Motor neuron (in vitro differentiated cells): ENCODE measurements at regions not wholly inside any gene's neighbourhood (a gene's known extent, or its start where the extent isn't known, plus 50 kb on each side); places are given as distances from the start of the nearest gene placed in this dataset.
"Not testable (repeated sequence)": the region's sequence is repeated elsewhere in the genome, so short reads cannot be mapped to it uniquely, and the experiment has no call there.

Experiments
- ATAC-seq, 8 experiments: fragments of 200-7000 bp; cut with Tn5 transposase; replicated peaks in 6 of 8; 2 replicates each; pipeline ENCODE4 v1.8.0; 2021; ENCODE audit warnings: mild to moderate bottlenecking in 8 of 8, moderate library complexity in 8 of 8
- H3K27ac ChIP-seq, 2 donors: fragments of 250-450 bp; sonication (Bioruptor Pico); 2 replicates each; pipeline ENCODE4 v1.9.0; 2021; ENCODE audit warnings: antibody characterized with exemption in 2 of 2, mild to moderate bottlenecking in 2 of 2, moderate library complexity in 1 of 2
- H3K4me1 ChIP-seq, 2 donors: fragments of 250-450 bp; sonication (Bioruptor Pico); replicated peaks in 1 of 2; 2 replicates each; pipeline ENCODE4 v1.6.1; 2021; ENCODE audit warnings: antibody characterized with exemption in 2 of 2, mild to moderate bottlenecking in 2 of 2, moderate library complexity in 1 of 2
- H3K4me3 ChIP-seq, 5 donors: fragments of 250-450 bp; sonication (Bioruptor Pico); 2 replicates each; pipeline ENCODE4 v1.9.0; 2021; ENCODE audit warnings: antibody characterized with exemption in 5 of 5, mild to moderate bottlenecking in 5 of 5, moderate library complexity in 4 of 5
- WGBS, 10 experiments: fragments of 450-650 bp; shearing (Covaris generic); methylation state at CpG; one replicate each; pipeline ENCODE4 v1.0.0; 2022; 5-methylcytosine and 5-hydroxymethylcytosine counted together
- in situ Hi-C, 9 experiments: fragments of 400-800 bp; cut with MboI; loops; one replicate each; pipeline ENCODE4 v1.15.0; 2021; ENCODE audit warnings: low sequenced_read_pairs in 9 of 9, low pct_unique_long_range_greater_than_20kb in 2 of 9; ENCODE audit not compliant: unreplicated experiment in 9 of 9

DNA sequence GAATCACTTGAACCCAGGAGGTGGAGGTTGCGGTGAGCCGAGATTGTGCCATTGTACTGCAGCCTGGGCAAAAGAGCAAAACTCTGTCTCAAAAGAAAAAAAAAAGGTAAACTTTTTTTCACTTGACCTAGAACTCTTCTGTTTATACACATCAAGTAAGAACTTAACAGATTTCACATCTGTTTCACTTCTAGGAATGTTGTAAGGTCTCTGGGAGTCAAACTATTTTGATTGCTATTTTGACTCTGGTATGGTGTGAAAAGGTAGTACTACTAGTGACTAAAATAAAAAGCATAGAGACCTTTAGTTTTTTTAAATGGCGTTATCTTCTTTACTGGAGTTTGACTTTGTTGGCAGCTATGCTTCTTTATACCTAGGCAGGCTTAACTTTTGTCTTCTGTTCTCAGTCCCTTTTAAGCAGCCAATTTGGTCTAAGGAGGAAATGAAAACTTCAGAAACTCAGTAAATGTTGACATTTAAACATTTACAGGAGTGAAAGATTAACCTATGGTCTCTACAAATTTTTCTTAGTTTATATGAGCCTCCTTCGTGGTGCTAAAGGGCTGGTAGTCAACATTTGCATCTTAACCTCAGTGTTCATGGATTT lies 84.7 kb downstream of the METTL2B start:
- ATAC-seq, H3K27ac ChIP-seq, H3K4me1 ChIP-seq, in situ Hi-C loops, H3K4me3 ChIP-seq: not testable (repeated sequence)
- 86 to 100% (median 92%) methylated on average over 1 to 3 of the region's 4 CpGs; no CpG with 5 or more reads in 3 of the 10 experiments for WGBS, 10 experiments

DNA sequence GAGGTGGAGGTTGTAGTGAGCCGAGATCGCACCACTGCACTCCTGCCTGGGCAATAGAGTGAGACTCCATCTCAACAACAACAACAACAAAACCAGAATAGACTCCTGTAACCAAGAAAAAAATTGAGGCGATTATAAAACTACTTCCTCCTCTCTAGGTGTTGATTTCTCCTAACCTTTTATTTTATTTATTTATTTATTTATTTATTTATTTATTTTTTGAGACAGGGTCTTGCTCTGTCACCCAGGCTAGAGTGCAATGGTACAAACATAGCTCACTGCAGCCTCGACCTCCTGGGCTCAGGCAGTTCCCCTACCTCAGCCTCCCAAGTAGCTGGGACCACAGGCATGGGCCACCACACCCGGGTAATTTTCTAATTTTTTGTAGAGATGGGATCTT lies 86.2 kb downstream of the METTL2B start:
- H3K27ac ChIP-seq, H3K4me3 ChIP-seq, H3K4me1 ChIP-seq, ATAC-seq, in situ Hi-C loops: not testable (repeated sequence)
- 80 to 100% (median 100%) methylated on average over 1 of the region's 5 CpGs; no CpG with 5 or more reads in 7 of the 10 experiments for WGBS, 10 experiments

GRCh38 chr7:128564123-128564700 lies 87.7 kb downstream of the METTL2B start:
- WGBS, 10 experiments: 100% methylated on average over 1 of the region's 2 CpGs; no CpG with 5 or more reads in 9 of the 10 experiments

GRCh38 chr7:128564932-128565864 lies 88.7 kb downstream of the METTL2B start:
- in situ Hi-C loops, H3K4me3 ChIP-seq, H3K4me1 ChIP-seq, H3K27ac ChIP-seq: not testable (repeated sequence)
- WGBS, 10 experiments: 50 to 100% (median 97%) methylated on average over 1 to 3 of the region's 4 CpGs; no CpG with 5 or more reads in 2 of the 10 experiments
- peak in 2 of 8 experiments; percentile 34 to 47 for ATAC-seq

More at GRCh38 chr7:128564123-128564700, 87.7 kb downstream of the METTL2B start:
- H3K27ac ChIP-seq, ATAC-seq, H3K4me1 ChIP-seq, H3K4me3 ChIP-seq, in situ Hi-C loops: not testable (repeated sequence)

DNA sequence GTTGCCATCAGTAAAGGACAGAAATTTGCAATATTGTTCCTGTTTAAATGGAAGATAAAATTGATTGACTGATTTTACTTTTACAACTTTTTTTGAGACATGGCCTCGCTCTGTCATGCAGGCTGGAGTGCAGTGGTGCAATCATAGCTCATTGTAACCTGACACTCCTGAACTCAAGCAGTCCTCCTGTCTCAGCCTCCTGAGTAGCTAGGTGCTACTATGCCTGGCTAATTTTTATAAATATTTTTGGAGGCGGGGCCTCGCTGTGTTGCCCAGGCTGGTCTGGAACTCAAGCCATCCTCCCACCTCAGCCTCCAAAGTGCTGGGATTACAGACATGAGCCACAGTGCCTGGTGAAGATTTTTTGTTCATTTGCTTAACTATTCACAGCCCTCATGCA lies 96.8 kb upstream of the GARIN1A start:
- in situ Hi-C loops, H3K4me3 ChIP-seq, H3K4me1 ChIP-seq, H3K27ac ChIP-seq: not testable (repeated sequence)
- ATAC-seq: peak in 2 of 8 experiments; percentile 44 to 66
- WGBS, 10 experiments: 100% methylated on average over 2 of the region's 3 CpGs; no CpG with 5 or more reads in 9 of the 10 experiments

DNA sequence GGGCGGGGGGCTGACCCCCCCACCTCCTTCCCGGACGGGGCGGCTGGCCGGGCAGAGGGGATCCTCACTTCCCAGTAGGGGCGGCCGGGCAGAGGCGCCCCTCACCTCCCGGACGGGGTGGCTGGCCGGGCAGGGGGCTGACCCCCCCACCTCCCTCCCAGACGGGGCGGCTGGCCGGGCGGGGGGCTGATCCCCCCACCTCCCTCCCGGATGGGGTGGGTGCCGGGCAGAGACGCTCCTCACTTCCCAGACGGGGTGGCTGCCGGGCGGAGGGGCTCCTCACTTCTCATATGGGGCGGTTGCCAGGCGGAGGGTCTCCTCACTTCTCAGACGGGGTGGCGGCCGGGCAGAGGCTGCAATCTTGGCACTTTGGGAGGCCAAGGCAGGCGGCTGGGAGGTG lies 95.1 kb upstream of the GARIN1A start:
- H3K4me3 ChIP-seq, ATAC-seq, in situ Hi-C loops, H3K27ac ChIP-seq, H3K4me1 ChIP-seq: not testable (repeated sequence)
- WGBS, 10 experiments: no CpG with 5 or more reads among the region's 27 CpGs

DNA sequence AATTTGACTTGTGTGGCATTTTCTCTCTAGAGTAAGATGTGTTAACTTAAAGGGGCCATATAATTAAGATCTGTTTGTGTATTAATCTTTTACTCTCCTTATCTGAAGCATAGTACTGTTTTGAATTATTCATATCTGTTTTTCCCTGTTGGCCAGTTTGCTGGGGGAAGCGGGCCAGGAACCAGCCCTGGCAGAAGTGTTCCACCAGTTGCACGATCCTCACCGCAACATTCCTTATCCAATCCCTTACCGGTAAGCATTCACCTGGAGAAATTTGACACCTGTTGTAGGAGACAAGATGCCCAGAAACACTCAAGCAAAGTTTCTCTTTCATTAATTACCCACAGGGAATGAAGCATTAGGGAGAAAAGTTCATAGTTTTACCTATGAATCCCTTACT lies 92.2 kb upstream of the GARIN1A start:
- H3K27ac ChIP-seq, H3K4me3 ChIP-seq, ATAC-seq, H3K4me1 ChIP-seq, in situ Hi-C loops: not testable (repeated sequence)
- WGBS, 10 experiments: no CpG with 5 or more reads among the region's 4 CpGs

DNA sequence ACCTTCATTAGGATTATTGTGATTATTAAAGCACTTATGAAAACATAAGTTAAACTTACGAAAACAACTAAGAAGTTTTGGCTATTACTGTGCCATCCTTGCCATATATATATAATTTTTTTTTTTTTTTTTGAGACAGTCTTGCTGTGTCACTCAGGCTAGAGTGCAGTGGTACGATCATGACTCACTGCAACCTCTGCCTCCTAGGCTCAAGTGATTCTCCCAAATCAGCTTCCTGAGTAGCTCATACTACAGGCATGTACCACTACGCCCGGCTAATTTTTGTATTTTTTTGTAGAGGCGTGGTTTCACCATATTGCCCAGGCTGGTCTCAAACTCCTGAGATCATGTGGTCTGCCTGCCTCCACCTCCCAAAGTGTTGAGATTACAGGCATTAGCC lies 91.0 kb upstream of the GARIN1A start:
- peak in 2 of 8 experiments; percentile 63 to 71 for ATAC-seq
- in situ Hi-C loops, H3K4me3 ChIP-seq, H3K4me1 ChIP-seq, H3K27ac ChIP-seq: not testable (repeated sequence)
- WGBS, 10 experiments: 100% methylated on average over 1 to 3 of the region's 5 CpGs; no CpG with 5 or more reads in 7 of the 10 experiments

DNA sequence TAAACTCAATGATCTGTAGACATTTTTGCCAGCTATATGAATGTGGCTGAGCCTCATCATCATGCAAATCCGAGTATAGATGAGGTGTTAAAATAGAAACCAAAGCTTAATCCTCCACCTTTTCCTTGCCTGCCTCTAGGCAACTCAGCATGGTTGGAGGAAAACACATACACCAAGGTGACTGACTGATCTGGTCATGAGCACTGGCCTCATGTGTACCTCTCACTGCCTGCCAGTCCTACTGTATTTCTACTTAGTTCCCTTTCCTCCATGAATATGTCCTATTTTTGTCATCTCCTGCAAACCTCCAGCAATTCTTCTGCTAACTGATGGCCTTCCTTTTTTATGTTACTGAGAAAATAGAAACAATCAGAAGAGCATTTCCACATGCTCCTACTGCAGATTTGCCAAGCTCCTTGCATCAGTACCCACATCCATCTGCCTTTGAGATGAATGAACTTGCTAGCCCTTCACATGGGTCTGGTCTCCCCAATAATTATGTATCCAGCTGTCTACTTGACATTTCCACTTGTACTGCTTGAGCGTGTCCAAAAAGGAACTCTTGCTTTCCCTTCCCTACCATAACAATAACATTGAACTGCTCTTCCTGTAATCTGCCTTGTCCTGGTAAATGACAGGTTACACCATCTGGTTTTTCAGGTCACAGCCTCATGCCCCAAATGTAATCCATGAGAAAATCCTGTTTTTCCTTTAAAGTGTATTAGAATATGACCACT lies 90.1 kb upstream of the GARIN1A start:
- H3K4me3 ChIP-seq, H3K27ac ChIP-seq, H3K4me1 ChIP-seq, ATAC-seq, in situ Hi-C loops: not testable (repeated sequence)
- no CpG with 5 or more reads among the region's 2 CpGs for WGBS, 10 experiments

DNA sequence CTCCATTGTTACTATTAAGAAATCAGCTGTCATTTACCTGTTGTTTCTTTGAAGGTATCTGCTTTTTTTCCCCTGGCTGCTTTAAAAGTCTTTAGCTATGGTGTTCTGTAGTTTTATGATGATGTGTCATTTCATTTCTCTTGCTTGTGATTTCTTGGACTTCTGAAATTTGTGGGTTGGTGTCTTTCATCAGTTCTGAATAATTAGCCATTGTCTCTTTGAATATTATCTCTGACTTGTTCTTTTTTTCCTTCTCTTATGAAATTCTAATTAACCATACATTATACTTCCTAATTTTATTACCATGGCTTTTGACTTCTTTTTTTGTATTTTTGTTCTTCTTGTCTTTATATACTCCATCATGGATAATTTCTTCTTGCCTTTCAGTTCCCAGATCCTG lies 85.4 kb upstream of the GARIN1A start:
- H3K27ac ChIP-seq, H3K4me3 ChIP-seq, H3K4me1 ChIP-seq, ATAC-seq, in situ Hi-C loops: not testable (repeated sequence)

GRCh38 chr7:128591705-128592104 lies 80.4 kb upstream of the GARIN1A start:
- 90 to 100% (median 100%) methylated on average over 1 to 4 of the region's 5 CpGs; no CpG with 5 or more reads in 5 of the 10 experiments for WGBS, 10 experiments
- in situ Hi-C loops: no loop called here
- Histone ChIP-seq H3K4me1 (no peaks in the 10 kb centered on the region), H3K4me3 (no peak overlapping the region), H3K27ac (no peak overlapping the region)
- ATAC-seq: no peak

GRCh38 chr7:128592209-128592608 lies 79.9 kb upstream of the GARIN1A start:
- H3K4me3 ChIP-seq, in situ Hi-C loops, H3K4me1 ChIP-seq, H3K27ac ChIP-seq, ATAC-seq: not testable (repeated sequence)
- WGBS, 10 experiments: no CpG with 5 or more reads among the region's 3 CpGs

DNA sequence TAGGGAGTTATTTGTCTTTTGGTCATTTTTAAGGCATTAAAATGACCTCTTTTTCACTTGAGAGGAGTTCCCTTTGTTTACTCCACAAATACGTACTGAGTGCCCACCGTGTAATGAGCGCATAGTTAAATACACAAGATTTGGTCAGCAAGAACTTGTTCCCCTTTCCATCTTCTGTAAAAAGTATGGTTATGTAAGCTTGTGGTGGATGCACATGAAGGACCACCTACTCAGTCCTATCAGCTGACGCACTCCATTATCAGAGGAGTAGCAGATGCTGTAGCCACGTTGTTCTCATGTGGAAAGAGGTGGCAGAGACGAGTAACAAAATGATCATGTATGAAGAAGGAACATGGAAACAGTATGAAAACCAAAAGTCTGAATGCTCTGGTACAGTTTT lies 78.0 kb upstream of the GARIN1A start:
- H3K4me3 ChIP-seq, H3K27ac ChIP-seq, ATAC-seq, H3K4me1 ChIP-seq, in situ Hi-C loops: not testable (repeated sequence)
- 68 to 100% (median 94%) methylated on average over 2 to 5 of the region's 6 CpGs; no CpG with 5 or more reads in 2 of the 10 experiments for WGBS, 10 experiments
